NOMO-1 treated with dmso at 0.1 percent for 144 hours (cell line): ENCODE measurements at regions not wholly inside any gene's neighbourhood (a gene's known extent, or its start where the extent isn't known, plus 50 kb on each side); places are given as distances from the start of the nearest gene placed in this dataset.
A peak's percentile ranks its signal among the peaks of the same experiment; 100 is the strongest.

Source experiments
- DNase-seq: peaks from one replicate; lab custom pipeline; 2025; ENCODE audit not compliant: unreplicated experiment; lab: John Stamatoyannopoulos, UW

- no peak for DNase-seq
Measured at GRCh38 chr4:12244973-12245372, 816.3 kb upstream of the HS3ST1 start.

- DNase-seq, result no peak
Measured at GRCh38 chr4:12242354-12242753, 813.7 kb upstream of the HS3ST1 start.

GRCh38 chr4:12239897-12240636 lies 811.4 kb upstream of the HS3ST1 start:
- DNase-seq, result no peak

GRCh38 chr4:12231098-12231497 lies 802.4 kb upstream of the HS3ST1 start:
- DNase-seq, result no peak

- DNase-seq, result peak; percentile 43
Measured at GRCh38 chr4:12221031-12221430, 792.3 kb upstream of the HS3ST1 start.

- DNase-seq, result no peak
Measured at GRCh38 chr4:12211636-12212035, 782.9 kb upstream of the HS3ST1 start.

GRCh38 chr4:12207396-12207795 lies 778.7 kb upstream of the HS3ST1 start:
- DNase-seq, result no peak

- DNase-seq, result no peak
Measured at GRCh38 chr4:12206091-12206490, 777.4 kb upstream of the HS3ST1 start.

GRCh38 chr4:12203945-12204344 lies 775.3 kb upstream of the HS3ST1 start:
- no peak for DNase-seq

GRCh38 chr4:12200226-12200625 lies 771.5 kb upstream of the HS3ST1 start:
- no peak for DNase-seq

GRCh38 chr4:12186526-12186925 lies 757.8 kb upstream of the HS3ST1 start:
- no peak for DNase-seq

- DNase-seq, result no peak
Measured at GRCh38 chr4:12178614-12179610, 750.2 kb upstream of the HS3ST1 start.

- no peak for DNase-seq
Measured at GRCh38 chr4:12177416-12177815, 748.7 kb upstream of the HS3ST1 start.

GRCh38 chr4:12173496-12173895 lies 744.8 kb upstream of the HS3ST1 start:
- no peak for DNase-seq

GRCh38 chr4:12172198-12172973 lies 743.7 kb upstream of the HS3ST1 start:
- DNase-seq, result no peak

- no peak for DNase-seq
Measured at GRCh38 chr4:12170308-12170707, 741.6 kb upstream of the HS3ST1 start.

- DNase-seq, result no peak
Measured at GRCh38 chr4:12165616-12166015, 736.9 kb upstream of the HS3ST1 start.

GRCh38 chr4:12146339-12146738 lies 717.6 kb upstream of the HS3ST1 start:
- no peak for DNase-seq

GRCh38 chr4:12145768-12146167 lies 717.1 kb upstream of the HS3ST1 start:
- no peak for DNase-seq

GRCh38 chr4:12145106-12145505 lies 716.4 kb upstream of the HS3ST1 start:
- DNase-seq, result no peak

- no peak for DNase-seq
Measured at GRCh38 chr4:12144051-12144450, 715.4 kb upstream of the HS3ST1 start.
